ENCODE measurements at regions not wholly inside any gene's neighbourhood (a gene's known extent, or its start where the extent isn't known, plus 50 kb on each side); places are given as distances from the start of the nearest gene placed in this dataset.
A peak's percentile ranks its signal among the peaks of the same experiment; 100 is the strongest.

GRCh38 chr7:116087984-116088383 lies 57.4 kb upstream of the TFEC start:
- BruUV-seq (replicated peaks), result no TSS peak

DNA sequence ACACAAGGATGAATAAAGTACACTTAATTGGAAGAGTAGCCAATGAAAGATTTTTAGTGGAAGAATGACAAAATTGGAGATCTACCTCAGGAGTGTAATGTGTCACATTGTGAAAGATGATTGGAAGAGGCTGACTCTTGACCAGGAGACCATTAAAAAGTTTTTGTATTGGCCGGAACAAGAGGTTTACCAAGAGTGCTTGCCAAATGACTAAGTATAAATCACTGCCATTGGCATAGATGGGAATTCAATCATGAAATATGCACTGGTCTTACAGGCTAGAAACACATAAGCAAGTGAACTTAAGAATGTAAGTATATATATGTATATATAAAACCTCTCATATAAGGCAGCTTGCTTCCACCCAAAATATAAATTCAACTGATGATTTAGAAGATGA lies 58.7 kb upstream of the TFEC start:
- H3K9ac ChIP-seq (ENCODE audit: low read length), result no peak overlapping the region
- no peak overlapping the region for H3K27ac ChIP-seq (ENCODE audit: low read length)
- POLR2A ChIA-PET (ENCODE audit: unreplicated experiment), result no interaction called here
- peak; percentile 80 for DNase-seq
- H3K9me3 ChIP-seq (ENCODE audit: low read length), result no peaks in the 10 kb centered on the region
- no peaks in the 10 kb centered on the region for H3K79me2 ChIP-seq (ENCODE audit: low read length)
- H3F3A ChIP-seq (ENCODE audit: low read length, unreplicated experiment), result no peaks in the 10 kb centered on the region
- TF ChIP-seq EZH2phosphoT487 (IDR thresholded peaks at IDR 0.05; ENCODE audit: borderline replicate concordance, low read length), result no peak
- TF ChIP-seq CTCF (conservative IDR thresholded peaks at IDR 0.05; ENCODE audit: low read depth, low read length), result no peak
- no peak for TF ChIP-seq EZH2 (IDR thresholded peaks at IDR 0.05; ENCODE audit: low read length, unreplicated experiment)
- no peaks in the 10 kb centered on the region for H3K9me2 ChIP-seq (replicated peaks; ENCODE audit: low read length)
- peaks cover 14% of the 10 kb centered on the region for H3K4me1 ChIP-seq (ENCODE audit: insufficient read depth, low read length)
- no peaks in the 10 kb centered on the region for H4K20me1 ChIP-seq (ENCODE audit: low read length)
- intact Hi-C loops (cut with micrococcal nuclease), result no loop called here
- H3K4me3 ChIP-seq (ENCODE audit: low read length), result no peak overlapping the region
- BruUV-seq (replicated peaks), result no TSS peak
- H3K36me3 ChIP-seq (ENCODE audit: low read depth, low read length), result no peaks in the 10 kb centered on the region
- CTCF ChIA-PET, result no interaction called here
- no peak overlapping the region for H2AFZ ChIP-seq (ENCODE audit: low read length)
- H3K4me2 ChIP-seq (ENCODE audit: low read length), result peak overlapping the region; percentile 0
- ATAC-seq, result peak; percentile 92
- H3K27me3 ChIP-seq (ENCODE audit: low read length), result no peaks in the 10 kb centered on the region

More at GRCh38 chr7:116087984-116088383, 57.4 kb upstream of the TFEC start:
- no peak for ATAC-seq
- DNase-seq, result no peak
- H3K27ac ChIP-seq (ENCODE audit: low read length), result no peak overlapping the region
- H3K9me3 ChIP-seq (ENCODE audit: low read length), result no peaks in the 10 kb centered on the region
- H3K4me2 ChIP-seq (ENCODE audit: low read length), result no peak overlapping the region
- POLR2A ChIA-PET (ENCODE audit: unreplicated experiment), result no interaction called here
- intact Hi-C loops (cut with micrococcal nuclease), result no loop called here
- H3K9me2 ChIP-seq (replicated peaks; ENCODE audit: low read length), result no peaks in the 10 kb centered on the region
- no peaks in the 10 kb centered on the region for H3K79me2 ChIP-seq (ENCODE audit: low read length)
- no peaks in the 10 kb centered on the region for H4K20me1 ChIP-seq (ENCODE audit: low read length)
- H3K36me3 ChIP-seq (ENCODE audit: low read depth, low read length), result no peaks in the 10 kb centered on the region
- TF ChIP-seq EZH2phosphoT487 (IDR thresholded peaks at IDR 0.05; ENCODE audit: borderline replicate concordance, low read length) (no peak), EZH2 (IDR thresholded peaks at IDR 0.05; ENCODE audit: low read length, unreplicated experiment) (no peak), CTCF (conservative IDR thresholded peaks at IDR 0.05; ENCODE audit: low read depth, low read length) (no peak)
- H3K4me1 ChIP-seq (ENCODE audit: insufficient read depth, low read length), result peaks cover 14% of the 10 kb centered on the region
- no peaks in the 10 kb centered on the region for H3F3A ChIP-seq (ENCODE audit: low read length, unreplicated experiment)
- no peak overlapping the region for H3K9ac ChIP-seq (ENCODE audit: low read length)
- H3K27me3 ChIP-seq (ENCODE audit: low read length), result peaks cover 3% of the 10 kb centered on the region; the same call in 1 of the 2 replicates
- no peak overlapping the region for H3K4me3 ChIP-seq (ENCODE audit: low read length)
- no peak overlapping the region for H2AFZ ChIP-seq (ENCODE audit: low read length)
- CTCF ChIA-PET, result no interaction called here

- Histone ChIP-seq H3F3A (ENCODE audit: low read length, unreplicated experiment) (no peaks in the 10 kb centered on the region), H2AFZ (ENCODE audit: low read length) (no peak overlapping the region), H3K27me3 (ENCODE audit: low read length) (no peaks in the 10 kb centered on the region), H3K27ac (ENCODE audit: low read length) (no peak overlapping the region), H3K9ac (ENCODE audit: low read length) (no peak overlapping the region), H4K20me1 (ENCODE audit: low read length) (no peaks in the 10 kb centered on the region), H3K9me3 (ENCODE audit: low read length) (no peaks in the 10 kb centered on the region), H3K4me2 (ENCODE audit: low read length) (no peak overlapping the region), H3K4me1 (ENCODE audit: insufficient read depth, low read length) (peaks cover 35% of the 10 kb centered on the region), H3K4me3 (ENCODE audit: low read length) (no peak overlapping the region), H3K36me3 (ENCODE audit: low read depth, low read length) (no peaks in the 10 kb centered on the region), H3K79me2 (ENCODE audit: low read length) (no peaks in the 10 kb centered on the region), H3K9me2 (replicated peaks; ENCODE audit: low read length) (no peaks in the 10 kb centered on the region)
- no peak for ATAC-seq
- DNase-seq, result no peak
- no TSS peak for BruUV-seq (replicated peaks)
- no peak for TF ChIP-seq EZH2 (IDR thresholded peaks at IDR 0.05; ENCODE audit: low read length, unreplicated experiment)
- no peak for TF ChIP-seq CTCF (conservative IDR thresholded peaks at IDR 0.05; ENCODE audit: low read depth, low read length)
- TF ChIP-seq EZH2phosphoT487 (IDR thresholded peaks at IDR 0.05; ENCODE audit: borderline replicate concordance, low read length), result no peak
- ChIA-PET POLR2A (ENCODE audit: unreplicated experiment) (no interaction called here), CTCF (no interaction called here)
- intact Hi-C loops (cut with micrococcal nuclease), result no loop called here
These were observed 63.1 kb upstream of the TFEC start for GRCh38 chr7:116093516-116094301.
